ENCODE measurements at regions not wholly inside any gene's neighbourhood (a gene's known extent, or its start where the extent isn't known, plus 50 kb on each side); places are given as distances from the start of the nearest gene placed in this dataset.

DNA sequence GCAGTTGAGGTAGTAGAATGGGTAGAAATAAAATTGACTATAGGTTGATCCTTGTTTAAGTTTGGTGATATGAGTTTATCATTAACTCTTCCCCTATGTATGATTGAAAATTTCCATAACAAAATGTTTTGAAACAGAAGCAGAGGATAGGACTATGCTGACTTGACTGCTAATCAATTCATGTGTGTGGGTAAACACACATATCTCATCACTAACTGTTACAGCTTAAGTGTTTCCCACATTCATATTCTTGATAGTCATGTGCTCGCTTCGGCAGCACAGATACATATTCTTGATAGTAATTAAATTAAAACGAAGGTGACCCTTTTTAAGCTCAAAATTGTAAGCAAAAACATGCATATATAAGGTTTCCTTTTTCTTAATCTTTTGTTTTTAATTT is 68.2 kb upstream of the SAMSN1 start:
- no peak for TF ChIP-seq NCOA1 (IDR thresholded peaks at IDR 0.05; ENCODE audit: low read depth)
- no peak for TF ChIP-seq KAT7 (CRISPR knock-in tag; IDR thresholded peaks at IDR 0.05; ENCODE audit: borderline replicate concordance)
- TF ChIP-seq CEBPG (CRISPR knock-in tag; IDR thresholded peaks at IDR 0.05): no peak
- no peak for TF ChIP-seq CEBPG (tag; conservative IDR thresholded peaks at IDR 0.05 in 1 of 2, IDR thresholded peaks at IDR 0.05 in 1 of 2)
- TF ChIP-seq, protein P1, sequence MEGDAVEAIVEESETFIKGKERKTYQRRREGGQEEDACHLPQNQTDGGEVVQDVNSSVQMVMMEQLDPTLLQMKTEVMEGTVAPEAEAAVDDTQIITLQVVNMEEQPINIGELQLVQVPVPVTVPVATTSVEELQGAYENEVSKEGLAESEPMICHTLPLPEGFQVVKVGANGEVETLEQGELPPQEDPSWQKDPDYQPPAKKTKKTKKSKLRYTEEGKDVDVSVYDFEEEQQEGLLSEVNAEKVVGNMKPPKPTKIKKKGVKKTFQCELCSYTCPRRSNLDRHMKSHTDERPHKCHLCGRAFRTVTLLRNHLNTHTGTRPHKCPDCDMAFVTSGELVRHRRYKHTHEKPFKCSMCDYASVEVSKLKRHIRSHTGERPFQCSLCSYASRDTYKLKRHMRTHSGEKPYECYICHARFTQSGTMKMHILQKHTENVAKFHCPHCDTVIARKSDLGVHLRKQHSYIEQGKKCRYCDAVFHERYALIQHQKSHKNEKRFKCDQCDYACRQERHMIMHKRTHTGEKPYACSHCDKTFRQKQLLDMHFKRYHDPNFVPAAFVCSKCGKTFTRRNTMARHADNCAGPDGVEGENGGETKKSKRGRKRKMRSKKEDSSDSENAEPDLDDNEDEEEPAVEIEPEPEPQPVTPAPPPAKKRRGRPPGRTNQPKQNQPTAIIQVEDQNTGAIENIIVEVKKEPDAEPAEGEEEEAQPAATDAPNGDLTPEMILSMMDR (IDR thresholded peaks at IDR 0.05 in 2 of 3, conservative IDR thresholded peaks at IDR 0.05 in 1 of 3; ENCODE audit: insufficient read depth in 2 of 3, low read depth in 1 of 3, low read length in 3 of 3): no peak
- TF ChIP-seq KDM4B (IDR thresholded peaks at IDR 0.05; ENCODE audit: borderline replicate concordance in 2 of 2, low read depth in 1 of 2): no peak

Data from K562 (cell line).